Heart right ventricle (tissue), 16 donors: ENCODE measurements at regions not wholly inside any gene's neighbourhood (a gene's known extent, or its start where the extent isn't known, plus 50 kb on each side); places are given as distances from the start of the nearest gene placed in this dataset.
A peak's percentile ranks its signal among the peaks of the same experiment; 100 is the strongest.
"Not testable (repeated sequence)": the region's sequence is repeated elsewhere in the genome, so short reads cannot be mapped to it uniquely, and the experiment has no call there.

Experiments used
- ATAC-seq, 8 donors: fragments of 200-7000 bp; cut with Tn5 transposase; one replicate each; pipeline ENCODE4 v1.9.1; 2020; ENCODE audit warnings: mild to moderate bottlenecking in 8 of 8, moderate library complexity in 8 of 8, moderate number of reproducible peaks in 1 of 8
- DNase-seq, 2 donors: peaks; one replicate each; pipeline ENCODE4 v3.0.0-alpha.2; 2020
- H3K27ac ChIP-seq, 10 donors: fragments of 200-600 bp; sonication (generic) in 2 of 10; one replicate each; pipeline versions ENCODE4 v1.5.0 to v1.8.0; 2020 to 2022; ENCODE audit warnings: mild to moderate bottlenecking in 3 of 10
- H3K27me3 ChIP-seq, 7 donors: fragments of 200-600 bp; one replicate each; pipeline ENCODE4 v1.8.0; 2021 to 2022; ENCODE audit warnings: mild to moderate bottlenecking in 2 of 7
- H3K36me3 ChIP-seq, 9 donors: fragments of 200-600 bp; sonication (generic) in 1 of 9; one replicate each; pipeline versions ENCODE4 v1.5.0 to v1.8.0; 2020 to 2022; ENCODE audit warnings: mild to moderate bottlenecking in 2 of 9
- H3K4me1 ChIP-seq, 9 donors: fragments of 200-600 bp; sonication (generic) in 1 of 9; one replicate each; pipeline versions ENCODE4 v1.5.0 to v1.8.0; 2020 to 2022; ENCODE audit warnings: mild to moderate bottlenecking in 4 of 9
- H3K4me3 ChIP-seq, 10 donors: fragments of 200-600 bp; sonication (generic) in 2 of 10; one replicate each; pipeline versions ENCODE4 v1.5.0 to v1.8.0; 2020 to 2022; ENCODE audit warnings: mild to moderate bottlenecking in 7 of 10, moderate library complexity in 2 of 10
- H3K9me3 ChIP-seq, 11 donors: fragments of 200-600 bp in 10 of 11; sonication (generic) in 2 of 11; one replicate each; pipeline versions ENCODE4 v1.5.0 to v1.8.0; 2013 to 2022; ENCODE audit warnings: mild to moderate bottlenecking in 2 of 11, control low read depth in 1 of 11, moderate library complexity in 1 of 11
- WGBS, 2 donors: extraction: QIAGEN DNeasy Blood & Tissue Kit; methylation state at CpG; one replicate each; pipeline ENCODE4 v1.1.7; 2013; ENCODE audit warnings: inconsistent platforms in 1 of 2; 5-methylcytosine and 5-hydroxymethylcytosine counted together
- intact Hi-C, 10 donors: fragments of 100-400 bp; cut with DNase I; formaldehyde crosslinking; loops; one replicate each; pipeline versions ENCODE4 v1.11.1 to v1.14.2; 2022
- TF ChIP-seq, protein P1 (sequence below), 9 donors: fragments of 200-600 bp; sonication (generic) in 2 of 9; IDR thresholded peaks; one replicate each; pipeline versions ENCODE4 v1.5.0 to v1.8.0; 2021 to 2022; ENCODE audit warnings: antibody characterized with exemption in 9 of 9, mild to moderate bottlenecking in 5 of 9, moderate library complexity in 1 of 9
- donor health status: Arrhythmogenic right ventricular cardiomyopathy.
- donor health status: ischemic (EF 13 %, LVEDD 7.1; RV severe dilation, severe dysfunction).
- donor health status: healthy with polysubstance abuse.
- donor health status: DM: no; HTN: yes; CAD: no.
- donor health status: DM: no; HTN: no; CAD: no.
- donor health status: ischemic (EF 25% LVEDD 6.9; RV normal size, moderate dysfunction).
- donor health status: ischemic (EF 25% LVEDD 5.7; RV mildly dilated, moderate dysfunction).
- donor health status: healthy.
- donor health status: DM: yes; HTN: yes; CAD: no.
- donor health status: Ischemic cardiomyopathy.
- donor health status: ischemic (EF 35%, LVEDD 5.7; RV mildly dilated, moderate dysfunction).
- donor health status: nonischemic (EF 11% LVEDD 7.7; RV severe dilation, severe dysfunction).
- donor health status: DM: yes; HTN: yes; CAD: no.
- donor health status: PGD.
- donor health status: ischemic (EF 29% LVEDD 5.4; RV normal size, mild dysfunction).
- donor health status: nonischemic (EF 23%, LVEDD 6.1; RV moderate dilation, normal function).

DNA sequence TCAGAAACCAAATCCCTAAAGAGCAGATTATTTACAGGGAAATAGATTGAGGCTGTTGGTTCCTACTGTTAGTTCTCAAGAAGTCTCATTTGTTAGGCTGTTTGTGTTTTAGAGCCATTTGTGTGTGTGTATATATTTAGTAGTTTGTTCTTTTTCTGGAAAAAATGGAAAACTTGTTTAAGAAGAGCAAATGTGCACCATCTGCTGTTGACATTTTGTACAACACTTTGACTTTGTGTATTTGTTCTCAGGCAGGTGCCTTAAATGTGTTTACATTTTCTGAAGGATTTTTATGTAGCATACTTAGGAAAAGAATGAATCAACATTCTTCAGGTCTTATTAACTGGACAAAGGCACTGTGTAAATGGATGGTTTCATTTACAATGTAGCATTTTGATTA lies 163.7 kb upstream of the FOLH1 start:
- peaks cover 0 to 20% (median 0%) of the 10 kb centered on the region in 9 donors for H3K4me1 ChIP-seq
- not testable (repeated sequence) for H3K9me3 ChIP-seq, H3K27ac ChIP-seq, H3K27me3 ChIP-seq, DNase-seq, H3K36me3 ChIP-seq, ATAC-seq, H3K4me3 ChIP-seq
- intact Hi-C loops: loop anchor here in 2 of 10 donors (5.0 to 10.0 kb wide), 2 partner anchors 137 to 140 kb away; no protein-coding TSS in a partner anchor
- TF ChIP-seq, protein P1, sequence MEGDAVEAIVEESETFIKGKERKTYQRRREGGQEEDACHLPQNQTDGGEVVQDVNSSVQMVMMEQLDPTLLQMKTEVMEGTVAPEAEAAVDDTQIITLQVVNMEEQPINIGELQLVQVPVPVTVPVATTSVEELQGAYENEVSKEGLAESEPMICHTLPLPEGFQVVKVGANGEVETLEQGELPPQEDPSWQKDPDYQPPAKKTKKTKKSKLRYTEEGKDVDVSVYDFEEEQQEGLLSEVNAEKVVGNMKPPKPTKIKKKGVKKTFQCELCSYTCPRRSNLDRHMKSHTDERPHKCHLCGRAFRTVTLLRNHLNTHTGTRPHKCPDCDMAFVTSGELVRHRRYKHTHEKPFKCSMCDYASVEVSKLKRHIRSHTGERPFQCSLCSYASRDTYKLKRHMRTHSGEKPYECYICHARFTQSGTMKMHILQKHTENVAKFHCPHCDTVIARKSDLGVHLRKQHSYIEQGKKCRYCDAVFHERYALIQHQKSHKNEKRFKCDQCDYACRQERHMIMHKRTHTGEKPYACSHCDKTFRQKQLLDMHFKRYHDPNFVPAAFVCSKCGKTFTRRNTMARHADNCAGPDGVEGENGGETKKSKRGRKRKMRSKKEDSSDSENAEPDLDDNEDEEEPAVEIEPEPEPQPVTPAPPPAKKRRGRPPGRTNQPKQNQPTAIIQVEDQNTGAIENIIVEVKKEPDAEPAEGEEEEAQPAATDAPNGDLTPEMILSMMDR (IDR thresholded peaks at IDR 0.05): peak in 7 of 9 donors; percentile 29 to 56 (median 45)

DNA sequence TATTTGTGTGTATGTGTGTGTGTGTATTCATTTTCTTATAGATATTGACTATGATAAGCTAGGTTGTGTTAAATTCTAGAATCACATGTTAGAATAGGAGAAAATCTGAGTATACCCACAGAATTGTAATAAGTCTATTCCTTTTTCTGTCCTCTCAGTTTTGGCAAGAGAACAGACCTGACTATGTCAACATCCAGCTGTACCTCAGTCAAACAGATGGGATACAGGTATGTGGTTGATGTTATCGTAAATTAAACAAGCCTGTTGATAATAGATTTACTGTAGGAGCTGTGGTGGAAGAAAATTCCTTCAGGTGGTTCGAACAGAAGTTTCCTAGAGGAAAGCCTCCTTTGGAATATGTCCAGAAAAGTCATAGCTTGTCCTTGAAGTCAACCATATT lies 160.2 kb upstream of the FOLH1 start:
- 74 to 76% methylated on average over 2 of the region's 2 CpGs for WGBS, 2 donors
- H3K27me3 ChIP-seq, intact Hi-C loops, H3K9me3 ChIP-seq, ATAC-seq, H3K36me3 ChIP-seq, H3K27ac ChIP-seq, DNase-seq, H3K4me3 ChIP-seq: not testable (repeated sequence)
- H3K4me1 ChIP-seq: peaks cover 0 to 16% (median 0%) of the 10 kb centered on the region in 9 donors

DNA sequence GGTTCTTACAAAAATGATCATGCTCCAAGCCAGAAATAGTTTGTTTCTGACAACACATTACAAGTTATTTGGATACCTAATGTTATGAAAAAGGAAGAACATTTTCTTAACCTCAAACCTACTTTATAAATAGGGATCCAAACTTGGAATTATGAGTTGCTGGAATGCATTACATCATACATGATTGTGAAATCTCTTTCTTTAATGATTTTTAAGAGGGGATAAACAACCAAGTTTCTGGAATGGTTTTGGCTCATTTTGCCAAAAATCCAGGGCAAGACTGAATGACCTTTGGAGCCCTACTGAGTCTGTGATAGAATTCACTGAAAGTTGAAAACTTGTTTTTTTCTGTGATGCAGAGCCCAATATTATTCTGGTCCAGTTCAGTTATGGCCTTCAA lies 157.0 kb upstream of the FOLH1 start:
- H3K9me3 ChIP-seq, intact Hi-C loops: not testable (repeated sequence)

DNA sequence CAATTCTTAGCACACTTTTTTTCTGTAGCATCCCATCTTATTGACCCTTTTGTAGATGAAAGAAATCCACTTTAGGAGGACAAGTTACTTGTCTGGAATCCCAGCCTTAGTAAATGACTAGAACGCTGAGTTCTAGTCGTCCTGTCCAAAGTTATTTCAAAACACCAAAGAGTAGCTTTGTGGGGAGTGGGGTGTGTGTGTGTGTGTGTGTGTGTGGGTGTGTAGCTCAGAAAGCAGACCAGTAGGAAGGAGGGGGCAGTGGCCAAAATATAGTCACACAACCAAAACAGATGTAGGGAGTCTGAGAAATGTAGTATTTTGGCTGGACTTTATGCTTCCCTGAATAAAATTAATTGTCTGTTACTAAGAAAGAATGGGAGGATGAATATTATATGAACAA lies 154.6 kb upstream of the FOLH1 start:
- ATAC-seq: peak in 2 of 8 donors; percentile 44 to 82
- 84 to 87% methylated on average over 2 of the region's 2 CpGs for WGBS, 2 donors
- H3K27ac ChIP-seq, intact Hi-C loops, DNase-seq, H3K4me3 ChIP-seq, H3K4me1 ChIP-seq, H3K27me3 ChIP-seq, H3K36me3 ChIP-seq, H3K9me3 ChIP-seq: not testable (repeated sequence)

More for the DNA sequence above, 157.0 kb upstream of the FOLH1 start:
- not testable (repeated sequence) for H3K27ac ChIP-seq, DNase-seq, H3K4me3 ChIP-seq, H3K4me1 ChIP-seq, H3K36me3 ChIP-seq, H3K27me3 ChIP-seq
- peak in 5 of 8 donors; percentile 39 to 75 (median 57) for ATAC-seq

DNA sequence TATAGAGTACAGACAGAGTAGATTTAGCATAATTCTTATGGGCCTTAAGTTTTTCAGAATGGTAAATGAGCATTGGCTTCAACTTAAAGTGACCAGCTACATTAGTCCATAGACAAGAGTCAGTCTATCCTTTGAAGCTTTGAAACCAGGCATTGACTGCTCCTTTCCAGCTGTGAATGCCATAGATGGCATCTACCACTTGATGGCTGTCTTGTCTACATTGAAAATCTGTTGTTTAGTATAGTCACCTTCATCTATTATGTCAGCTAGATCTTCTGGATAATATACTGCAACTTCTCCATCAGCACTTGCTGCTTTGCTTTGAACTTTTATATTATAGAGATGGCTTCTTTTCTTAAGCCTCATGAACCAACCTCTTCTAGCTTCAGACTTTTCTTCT lies 146.1 kb upstream of the FOLH1 start:
- H3K4me1 ChIP-seq, H3K36me3 ChIP-seq, H3K27me3 ChIP-seq, ATAC-seq, DNase-seq, intact Hi-C loops, H3K27ac ChIP-seq, H3K4me3 ChIP-seq, H3K9me3 ChIP-seq: not testable (repeated sequence)

DNA sequence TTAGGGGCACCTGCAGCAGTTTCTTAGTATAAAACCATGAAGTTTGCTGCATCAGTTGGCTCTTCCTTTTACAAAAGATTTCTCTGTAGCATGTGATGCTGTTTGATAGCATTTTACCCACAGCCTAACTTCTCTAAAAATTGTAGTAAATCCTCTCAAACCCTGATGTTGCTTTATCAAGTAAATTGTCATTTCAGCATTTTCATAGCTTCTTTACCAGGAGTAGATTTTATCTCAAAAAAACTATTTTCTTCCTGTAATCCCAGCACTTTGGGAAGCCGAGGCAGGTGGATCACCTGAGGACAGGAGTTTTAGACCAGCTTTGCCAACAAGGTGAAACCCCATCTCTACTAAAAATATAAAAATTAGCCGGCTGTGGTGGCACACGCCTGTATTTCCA lies 144.5 kb upstream of the FOLH1 start:
- H3K27me3 ChIP-seq, H3K9me3 ChIP-seq, H3K27ac ChIP-seq, H3K4me3 ChIP-seq, ATAC-seq, DNase-seq, H3K4me1 ChIP-seq, H3K36me3 ChIP-seq, intact Hi-C loops: not testable (repeated sequence)
- WGBS, 2 donors: 80 to 87% methylated on average over 3 of the region's 3 CpGs

DNA sequence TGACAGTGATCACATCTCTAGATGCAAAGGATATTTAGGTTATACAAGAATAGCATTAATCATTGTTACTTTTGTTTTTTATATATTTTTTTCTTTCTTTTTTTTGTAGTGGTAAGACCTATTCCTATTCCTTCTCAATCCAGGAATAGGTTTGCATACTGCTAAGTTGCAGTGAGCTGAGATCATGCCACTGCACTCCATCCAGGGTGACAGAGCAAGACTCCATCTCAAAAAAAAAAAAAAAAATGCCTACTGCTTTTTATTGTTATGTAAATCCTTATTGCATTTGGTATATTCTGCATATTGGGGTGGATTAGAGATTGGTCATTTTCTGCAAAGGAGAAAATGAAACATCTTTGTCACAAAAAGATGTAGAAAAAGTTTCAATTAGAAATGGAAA lies 138.2 kb upstream of the FOLH1 start:
- DNase-seq, ATAC-seq, H3K27me3 ChIP-seq, H3K9me3 ChIP-seq, H3K4me3 ChIP-seq, H3K4me1 ChIP-seq, intact Hi-C loops, H3K36me3 ChIP-seq, H3K27ac ChIP-seq: not testable (repeated sequence)

DNA sequence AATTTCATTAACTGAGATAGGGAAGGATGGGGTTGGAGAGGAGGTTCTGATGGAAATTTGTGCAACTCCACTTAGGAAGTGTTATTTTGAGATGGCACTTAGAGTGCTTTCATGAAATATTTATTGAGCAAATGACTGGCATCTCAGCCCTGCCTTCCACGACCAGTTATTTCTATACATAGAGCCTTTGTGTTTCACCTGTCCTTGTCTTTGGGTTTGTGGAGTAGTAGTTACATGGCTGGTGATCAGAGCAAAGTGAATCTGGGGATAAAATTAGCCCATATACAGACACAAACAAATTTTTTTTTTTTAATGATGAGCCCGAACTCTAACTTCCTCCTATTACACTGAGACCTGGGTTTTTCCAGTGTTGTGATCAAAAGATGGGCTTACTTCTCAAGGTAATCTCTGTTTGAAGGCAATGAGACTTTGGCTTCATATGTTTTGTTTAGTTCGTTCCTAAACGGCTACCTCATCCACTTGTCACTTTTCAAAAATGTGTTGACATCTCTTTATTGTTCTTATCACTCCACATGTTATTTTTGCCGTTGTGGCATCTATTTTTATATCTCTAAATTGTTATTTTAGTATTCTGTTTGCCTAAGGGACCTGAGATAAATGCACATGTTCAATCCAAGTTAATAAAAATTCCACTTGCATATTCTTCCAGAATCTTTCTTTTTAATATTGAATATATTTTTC lies 120.2 kb upstream of the FOLH1 start:
- H3K9me3 ChIP-seq, intact Hi-C loops, H3K27me3 ChIP-seq, DNase-seq, H3K36me3 ChIP-seq, H3K4me3 ChIP-seq: not testable (repeated sequence)
- Histone ChIP-seq H3K4me1 (peaks cover 0 to 28% (median 7%) of the 10 kb centered on the region in 9 donors), H3K27ac (peak overlapping the region in 3 of 10 donors; percentile 21 to 52 (median 44))
- WGBS, 2 donors: 16 to 26% methylated on average over 5 of the region's 5 CpGs
- ATAC-seq: peak in 5 of 8 donors; percentile 33 to 87 (median 61)

DNA sequence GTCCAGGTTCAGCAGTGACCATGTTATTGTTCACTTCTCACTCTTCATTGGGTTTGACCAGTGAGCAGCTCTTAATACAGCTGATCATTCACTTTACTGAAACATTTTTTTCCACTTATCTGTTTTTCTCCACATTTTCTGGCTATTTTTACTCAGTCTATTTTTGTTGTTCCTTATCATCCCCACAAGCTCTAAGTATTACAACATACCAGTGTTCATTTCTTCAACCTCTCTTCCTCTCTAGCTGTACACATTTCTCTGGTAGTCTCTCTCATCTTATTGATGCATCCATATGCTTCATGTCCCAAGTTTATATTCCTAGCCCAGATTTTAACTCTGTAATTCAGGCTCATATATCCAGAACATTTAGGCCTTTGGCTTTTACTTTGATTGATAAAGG lies 119.4 kb upstream of the FOLH1 start:
- H3K27me3 ChIP-seq, intact Hi-C loops, DNase-seq, H3K4me3 ChIP-seq, H3K36me3 ChIP-seq: not testable (repeated sequence)
- H3K27ac ChIP-seq: peak overlapping the region in 1 of 10 donors; percentile 44
- ATAC-seq: peak in 4 of 8 donors; percentile 38 to 76 (median 51)
- peaks cover 0 to 10% (median 0%) of the 10 kb centered on the region in 11 donors for H3K9me3 ChIP-seq
- peaks cover 0 to 28% (median 7%) of the 10 kb centered on the region in 9 donors for H3K4me1 ChIP-seq

DNA sequence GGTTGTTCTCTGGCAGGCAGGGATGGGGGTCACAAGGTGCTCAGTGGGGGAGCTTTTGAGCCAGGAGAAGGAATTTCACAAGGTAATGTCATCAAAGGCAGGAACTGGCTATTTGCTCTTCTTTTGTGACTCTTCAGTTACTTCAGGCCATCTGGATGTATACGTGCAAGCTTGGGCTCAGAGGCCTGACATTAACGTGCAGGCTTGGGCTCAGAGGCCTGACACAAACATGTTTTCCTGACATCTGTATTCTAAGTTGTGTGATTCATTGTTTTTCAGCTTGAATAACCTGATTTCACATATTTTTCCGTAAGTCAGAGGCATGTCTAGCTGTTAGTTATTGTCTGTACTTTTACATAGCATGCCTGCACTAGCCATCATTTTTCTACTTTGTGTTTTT lies 118.2 kb upstream of the FOLH1 start:
- H3K27ac ChIP-seq, H3K4me3 ChIP-seq, H3K27me3 ChIP-seq, intact Hi-C loops, ATAC-seq, H3K36me3 ChIP-seq, DNase-seq: not testable (repeated sequence)
- Histone ChIP-seq H3K9me3 (peaks cover 0 to 21% (median 0%) of the 10 kb centered on the region in 11 donors), H3K4me1 (peaks cover 0 to 28% (median 7%) of the 10 kb centered on the region in 9 donors)
- 59 to 64% methylated on average over 3 of the region's 3 CpGs for WGBS, 2 donors
